Activated CD4-positive, alpha-beta memory T cell treated with anti-CD3 and anti-CD28 coated beads, Interleukin-2, amount 10 ng/mL, durations not matched to agents 7 days and 5 days (primary cell): ENCODE measurements at regions not wholly inside any gene's neighbourhood (a gene's known extent, or its start where the extent isn't known, plus 50 kb on each side); places are given as distances from the start of the nearest gene placed in this dataset.

Experiments used
- CTCF ChIA-PET: fragments of 350-600 bp; sonication (Branson Sonifier 250); formaldehyde crosslinking; loops from one replicate; lab custom pipeline; 2021; ENCODE audit warnings: antibody characterized with exemption, inconsistent platforms; lab: Charles Lee
- POLR2A ChIA-PET: fragments of 350-600 bp; sonication (Branson Sonifier 250); formaldehyde crosslinking; loops from one replicate; lab custom pipeline; 2021; ENCODE audit warnings: antibody characterized with exemption; lab: Charles Lee
- DNase-seq: peaks from one replicate; pipeline ENCODE4 v3.0.0-alpha.2; 2020
- H3K27ac Mint-ChIP-seq: one replicate; pipeline ENCODE4 v1.8.0; 2021; ENCODE audit warnings: mild to moderate bottlenecking, mixed read lengths
- H3K27me3 Mint-ChIP-seq: one replicate; pipeline ENCODE4 v1.8.0; 2021; ENCODE audit warnings: mixed read lengths
- H3K36me3 Mint-ChIP-seq: one replicate; pipeline ENCODE4 v1.8.0; 2021; ENCODE audit warnings: low read depth, mixed read lengths
- H3K4me1 Mint-ChIP-seq: one replicate; pipeline ENCODE4 v1.8.0; 2021; ENCODE audit warnings: mixed read lengths
- H3K4me3 Mint-ChIP-seq: one replicate; pipeline ENCODE4 v1.8.0; 2021; ENCODE audit warnings: mild to moderate bottlenecking, mixed read lengths
- H3K9me3 Mint-ChIP-seq: one replicate; pipeline ENCODE4 v1.8.0; 2021; ENCODE audit warnings: mixed read lengths

GRCh38 chr10:29171717-29172116 lies 117.2 kb upstream of the LYZL1 start:
- no peaks in the 10 kb centered on the region for H3K36me3 Mint-ChIP-seq
- no peaks in the 10 kb centered on the region for H3K27me3 Mint-ChIP-seq
- no peaks in the 10 kb centered on the region for H3K4me1 Mint-ChIP-seq
- POLR2A ChIA-PET, result no interaction called here
- CTCF ChIA-PET, result no interaction called here
- peaks cover 4% of the 10 kb centered on the region for H3K9me3 Mint-ChIP-seq
- H3K4me3 Mint-ChIP-seq, result no peak overlapping the region
- DNase-seq, result no peak
- H3K27ac Mint-ChIP-seq, result no peak overlapping the region

GRCh38 chr10:29174389-29174788 lies 114.5 kb upstream of the LYZL1 start:
- Mint-ChIP-seq H3K27ac (no peak overlapping the region), H3K4me3 (no peak overlapping the region)
- POLR2A ChIA-PET, result no interaction called here

GRCh38 chr10:29176845-29177832 lies 111.7 kb upstream of the LYZL1 start:
- Mint-ChIP-seq H3K9me3 (no peaks in the 10 kb centered on the region), H3K4me1 (no peaks in the 10 kb centered on the region), H3K4me3 (no peak overlapping the region), H3K27ac (no peak overlapping the region), H3K27me3 (peaks cover 6% of the 10 kb centered on the region), H3K36me3 (no peaks in the 10 kb centered on the region)
- no peak for DNase-seq
- POLR2A ChIA-PET, result no interaction called here
- CTCF ChIA-PET, result no interaction called here

More at GRCh38 chr10:29174389-29174788, 114.5 kb upstream of the LYZL1 start:
- CTCF ChIA-PET, result no interaction called here
- Mint-ChIP-seq H3K36me3 (no peaks in the 10 kb centered on the region), H3K27me3 (peaks cover 6% of the 10 kb centered on the region), H3K9me3 (peaks cover 2% of the 10 kb centered on the region), H3K4me1 (no peaks in the 10 kb centered on the region)
- no peak for DNase-seq

GRCh38 chr10:29181936-29182335 lies 106.9 kb upstream of the LYZL1 start:
- no peak overlapping the region for H3K4me3 Mint-ChIP-seq
- no peak for DNase-seq
- H3K4me1 Mint-ChIP-seq, result no peaks in the 10 kb centered on the region
- H3K36me3 Mint-ChIP-seq, result no peaks in the 10 kb centered on the region
- CTCF ChIA-PET, result no interaction called here
- POLR2A ChIA-PET, result no interaction called here
- H3K27ac Mint-ChIP-seq, result no peak overlapping the region
- no peaks in the 10 kb centered on the region for H3K9me3 Mint-ChIP-seq
- peaks cover 6% of the 10 kb centered on the region for H3K27me3 Mint-ChIP-seq

GRCh38 chr10:29183301-29183945 lies 105.4 kb upstream of the LYZL1 start:
- ChIA-PET CTCF (no interaction called here), POLR2A (no interaction called here)
- Mint-ChIP-seq H3K27me3 (peaks cover 4% of the 10 kb centered on the region), H3K4me3 (no peak overlapping the region), H3K9me3 (no peaks in the 10 kb centered on the region), H3K4me1 (no peaks in the 10 kb centered on the region), H3K27ac (no peak overlapping the region), H3K36me3 (no peaks in the 10 kb centered on the region)
- no peak for DNase-seq

- ChIA-PET POLR2A (no interaction called here), CTCF (no interaction called here)
- Mint-ChIP-seq H3K4me1 (no peaks in the 10 kb centered on the region), H3K4me3 (no peak overlapping the region), H3K9me3 (no peaks in the 10 kb centered on the region), H3K36me3 (no peaks in the 10 kb centered on the region), H3K27ac (no peak overlapping the region), H3K27me3 (no peaks in the 10 kb centered on the region)
- no peak for DNase-seq
Observed at GRCh38 chr10:29184205-29185000, 104.5 kb upstream of the LYZL1 start.

GRCh38 chr10:29185050-29185449 lies 103.8 kb upstream of the LYZL1 start:
- no peak for DNase-seq
- H3K36me3 Mint-ChIP-seq, result no peaks in the 10 kb centered on the region
- no peaks in the 10 kb centered on the region for H3K9me3 Mint-ChIP-seq
- H3K27me3 Mint-ChIP-seq, result no peaks in the 10 kb centered on the region
- CTCF ChIA-PET, result no interaction called here
- H3K27ac Mint-ChIP-seq, result no peak overlapping the region
- no peak overlapping the region for H3K4me3 Mint-ChIP-seq
- POLR2A ChIA-PET, result no interaction called here
- H3K4me1 Mint-ChIP-seq, result no peaks in the 10 kb centered on the region

GRCh38 chr10:29186221-29186620 lies 102.6 kb upstream of the LYZL1 start:
- ChIA-PET POLR2A (no interaction called here), CTCF (no interaction called here)
- no peaks in the 10 kb centered on the region for H3K4me1 Mint-ChIP-seq
- H3K9me3 Mint-ChIP-seq, result no peaks in the 10 kb centered on the region
- H3K27me3 Mint-ChIP-seq, result no peaks in the 10 kb centered on the region
- no peak for DNase-seq
- H3K27ac Mint-ChIP-seq, result no peak overlapping the region
- H3K4me3 Mint-ChIP-seq, result no peak overlapping the region
- no peaks in the 10 kb centered on the region for H3K36me3 Mint-ChIP-seq

GRCh38 chr10:29189256-29189655 lies 99.6 kb upstream of the LYZL1 start:
- POLR2A ChIA-PET, result no interaction called here
- H3K36me3 Mint-ChIP-seq, result no peaks in the 10 kb centered on the region
- H3K27me3 Mint-ChIP-seq, result no peaks in the 10 kb centered on the region
- no peak for DNase-seq
- H3K27ac Mint-ChIP-seq, result no peak overlapping the region
- no peaks in the 10 kb centered on the region for H3K4me1 Mint-ChIP-seq
- H3K9me3 Mint-ChIP-seq, result no peaks in the 10 kb centered on the region
- no peak overlapping the region for H3K4me3 Mint-ChIP-seq
- CTCF ChIA-PET, result no interaction called here

- no peaks in the 10 kb centered on the region for H3K27me3 Mint-ChIP-seq
- ChIA-PET POLR2A (no interaction called here), CTCF (no interaction called here)
- H3K4me1 Mint-ChIP-seq, result no peaks in the 10 kb centered on the region
- H3K4me3 Mint-ChIP-seq, result no peak overlapping the region
- no peak overlapping the region for H3K27ac Mint-ChIP-seq
- no peaks in the 10 kb centered on the region for H3K9me3 Mint-ChIP-seq
- H3K36me3 Mint-ChIP-seq, result no peaks in the 10 kb centered on the region
- DNase-seq, result no peak
Observed at GRCh38 chr10:29191674-29192073, 97.2 kb upstream of the LYZL1 start.

- H3K4me3 Mint-ChIP-seq, result no peak overlapping the region
- DNase-seq, result no peak
- CTCF ChIA-PET, result no interaction called here
- POLR2A ChIA-PET, result no interaction called here
- no peak overlapping the region for H3K27ac Mint-ChIP-seq
- H3K4me1 Mint-ChIP-seq, result no peaks in the 10 kb centered on the region
- peaks cover 4% of the 10 kb centered on the region for H3K27me3 Mint-ChIP-seq
- H3K9me3 Mint-ChIP-seq, result no peaks in the 10 kb centered on the region
- H3K36me3 Mint-ChIP-seq, result no peaks in the 10 kb centered on the region
Observed at GRCh38 chr10:29199339-29199738, 89.5 kb upstream of the LYZL1 start.

GRCh38 chr10:29199941-29200679 lies 88.8 kb upstream of the LYZL1 start:
- Mint-ChIP-seq H3K27me3 (peaks cover 5% of the 10 kb centered on the region), H3K4me1 (no peaks in the 10 kb centered on the region)
- CTCF ChIA-PET, result no interaction called here

More at GRCh38 chr10:29199941-29200679, 88.8 kb upstream of the LYZL1 start:
- Mint-ChIP-seq H3K4me3 (no peak overlapping the region), H3K9me3 (no peaks in the 10 kb centered on the region), H3K27ac (no peak overlapping the region), H3K36me3 (no peaks in the 10 kb centered on the region)
- POLR2A ChIA-PET, result interaction anchor here (0.6 to 0.7 kb wide), 2 partner anchors 10 to 314 kb away, joined by 3 read pairs; no protein-coding TSS in a partner anchor
- DNase-seq, result no peak
